Epithelial cell of esophagus (primary cell): ENCODE measurements at regions not wholly inside any gene's neighbourhood (a gene's known extent, or its start where the extent isn't known, plus 50 kb on each side); places are given as distances from the start of the nearest gene placed in this dataset.

Experiments
- DNase-seq: peaks from one replicate; pipeline ENCODE4 v3.0.0; 2010; ENCODE audit warnings: low read depth
- H3K4me3 ChIP-seq: 2 replicates; pipeline ENCODE4 v1.5.1; 2011; ENCODE audit warnings: mild to moderate bottlenecking, low read length, control low read depth
- CTCF ChIP-seq: IDR thresholded peaks from 2 replicates; pipeline ENCODE4 v1.5.1; 2011; ENCODE audit warnings: low read depth, mild to moderate bottlenecking, low read length, control low read depth, inconsistent platforms; ENCODE audit not compliant: insufficient read depth; ENCODE audit errors: missing control alignments

- TF ChIP-seq CTCF = no peak
- no peak for DNase-seq
- no peak overlapping the region for H3K4me3 ChIP-seq
Observed at GRCh38 chr1:184301227-184301626, 85.6 kb upstream of the C1orf21 start.

GRCh38 chr1:184302346-184302745 lies 84.5 kb upstream of the C1orf21 start:
- DNase-seq = no peak
- no peak overlapping the region for H3K4me3 ChIP-seq
- TF ChIP-seq CTCF = no peak

- no peak for TF ChIP-seq CTCF
- no peak overlapping the region for H3K4me3 ChIP-seq
- DNase-seq = no peak
Observed at GRCh38 chr1:184310157-184310819, 76.5 kb upstream of the C1orf21 start.

- DNase-seq = no peak
- no peak for TF ChIP-seq CTCF
- no peak overlapping the region for H3K4me3 ChIP-seq
Observed at GRCh38 chr1:184311580-184311979, 75.2 kb upstream of the C1orf21 start.

GRCh38 chr1:184315254-184315653 lies 71.6 kb upstream of the C1orf21 start:
- no peak for TF ChIP-seq CTCF
- H3K4me3 ChIP-seq = no peak overlapping the region
- DNase-seq = no peak

- H3K4me3 ChIP-seq = no peak overlapping the region
- DNase-seq = no peak
- no peak for TF ChIP-seq CTCF
Observed at GRCh38 chr1:184319879-184320278, 67.0 kb upstream of the C1orf21 start.

- no peak for DNase-seq
- no peak for TF ChIP-seq CTCF
- no peak overlapping the region for H3K4me3 ChIP-seq
Observed at GRCh38 chr1:184322253-184322652, 64.6 kb upstream of the C1orf21 start.
